ENCODE measurements at regions not wholly inside any gene's neighbourhood (a gene's known extent, or its start where the extent isn't known, plus 50 kb on each side); places are given as distances from the start of the nearest gene placed in this dataset.

DNA sequence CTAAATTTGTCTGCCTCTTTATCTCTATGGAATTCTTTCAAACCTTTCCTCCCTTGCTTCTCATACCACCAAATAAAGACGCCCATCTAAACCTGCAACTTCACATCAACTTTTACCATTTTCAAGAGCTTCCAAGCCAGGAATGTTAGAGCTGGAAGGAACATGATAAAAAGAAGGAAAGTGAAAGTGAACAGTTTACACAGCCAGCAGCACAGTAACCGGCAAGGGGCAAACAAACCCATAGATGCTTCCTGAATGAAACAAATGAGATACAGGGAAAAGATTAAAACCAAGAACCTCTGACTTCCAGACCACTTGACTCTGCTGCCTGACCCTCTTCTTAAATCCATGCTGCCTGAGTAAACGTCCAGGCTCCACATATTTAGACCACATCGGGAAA is 231.1 kb upstream of the CA10 start:
- TF ChIP-seq POLR2A (IDR thresholded peaks at IDR 0.05; ENCODE audit: low read depth, low read length) (no peak), CTCF (IDR thresholded peaks at IDR 0.05; ENCODE audit: extremely low read depth in 1 of 2, insufficient read depth in 1 of 2, low read depth in 1 of 2, low read length in 2 of 2) (no peak), EZH2 (IDR thresholded peaks at IDR 0.05; ENCODE audit: borderline replicate concordance, low read depth, low read length, severe bottlenecking) (no peak), MAX (IDR thresholded peaks at IDR 0.05; ENCODE audit: insufficient read depth, insufficient read length) (no peak)
